DMS114 treated with DMSO at 0.1 percent for 48 hours (cell line): ENCODE measurements at regions not wholly inside any gene's neighbourhood (a gene's known extent, or its start where the extent isn't known, plus 50 kb on each side); places are given as distances from the start of the nearest gene placed in this dataset.
"Not testable (repeated sequence)": the region's sequence is repeated elsewhere in the genome, so short reads cannot be mapped to it uniquely, and the experiment has no call there.

Source experiments
- DNase-seq: peaks from one replicate; lab custom pipeline; 2025; ENCODE audit not compliant: unreplicated experiment; lab: John Stamatoyannopoulos, UW

DNA sequence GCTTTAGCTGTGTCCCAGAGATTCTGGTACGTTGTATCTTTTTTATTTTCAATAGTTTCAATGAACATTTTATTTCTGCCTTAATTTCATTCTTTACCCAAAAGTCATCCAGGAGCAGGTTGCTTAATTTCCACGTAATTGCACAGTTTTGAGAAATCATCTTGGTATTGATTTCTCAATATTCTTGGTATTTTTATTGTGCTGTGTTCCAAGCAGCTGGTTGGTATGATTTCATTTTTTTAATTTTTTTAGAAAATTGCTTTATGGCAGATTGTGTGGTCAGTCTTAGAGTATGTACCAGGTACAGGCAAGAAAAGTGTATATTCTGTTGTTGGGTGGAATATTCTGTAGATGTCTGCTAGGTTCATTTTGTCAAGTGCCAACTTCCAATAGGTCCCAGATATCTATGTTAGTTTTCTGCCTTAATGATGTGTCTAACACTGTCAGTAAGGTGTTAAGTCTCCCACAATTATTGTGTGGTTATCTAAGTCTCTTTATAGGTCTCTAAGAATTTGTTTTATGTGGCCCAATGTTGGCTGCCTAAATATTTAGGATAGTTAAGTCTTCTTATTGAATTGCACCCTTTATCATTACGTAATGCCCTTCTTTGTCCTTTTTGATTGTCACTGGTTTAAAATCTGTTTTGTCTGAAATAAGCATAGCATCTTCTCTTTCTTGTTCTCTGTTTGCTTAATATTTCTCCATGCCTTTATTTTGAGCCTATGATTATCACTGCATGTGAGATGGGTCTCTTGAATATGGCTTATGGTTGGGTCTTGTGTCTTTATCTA is 366.9 kb upstream of the IRAK1BP1 start:
- no peak for DNase-seq

DNA sequence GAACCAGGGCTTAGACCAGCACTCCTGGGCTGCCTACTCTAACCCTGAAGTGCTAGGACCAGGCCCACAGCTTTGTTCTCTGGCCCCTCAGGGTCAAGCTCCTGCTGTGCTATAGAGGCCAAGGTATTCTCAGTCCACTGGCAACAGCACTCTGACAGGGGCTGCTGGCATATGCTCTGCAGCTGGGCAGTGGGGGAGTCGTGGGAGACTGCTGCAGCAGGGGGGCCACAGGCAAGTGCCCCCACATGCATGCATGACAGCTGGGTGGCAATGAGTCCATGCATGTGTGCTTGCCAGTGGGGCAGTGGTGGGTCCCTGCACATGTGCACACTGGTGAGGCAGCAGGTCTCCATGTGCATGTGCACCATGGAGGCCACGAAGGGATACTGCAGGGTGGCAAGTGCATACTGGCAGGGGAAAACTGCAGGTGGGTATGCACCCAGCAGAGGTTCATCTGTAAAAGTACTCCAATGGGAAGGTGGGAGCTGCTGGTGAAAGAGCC is 364.9 kb upstream of the IRAK1BP1 start:
- no peak for DNase-seq

DNA sequence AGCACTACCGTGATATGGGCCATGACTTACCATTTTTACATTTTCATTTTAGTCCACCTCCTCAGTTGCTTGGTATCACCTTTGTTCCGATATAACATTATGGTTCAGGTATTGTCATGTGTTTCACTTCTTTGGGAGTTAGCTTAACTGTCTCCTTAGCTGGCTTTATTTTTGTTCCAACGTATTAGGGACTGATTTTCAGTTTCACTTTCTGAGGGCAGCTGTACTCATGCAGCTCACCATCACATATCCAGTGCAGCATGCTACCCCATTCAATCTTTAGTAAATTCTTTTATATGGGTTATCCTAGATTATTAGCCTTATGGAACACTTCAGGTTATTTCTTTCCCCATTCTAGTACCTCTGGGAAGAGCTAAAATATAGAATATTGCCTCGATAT is 362.2 kb upstream of the IRAK1BP1 start:
- no peak for DNase-seq

DNA sequence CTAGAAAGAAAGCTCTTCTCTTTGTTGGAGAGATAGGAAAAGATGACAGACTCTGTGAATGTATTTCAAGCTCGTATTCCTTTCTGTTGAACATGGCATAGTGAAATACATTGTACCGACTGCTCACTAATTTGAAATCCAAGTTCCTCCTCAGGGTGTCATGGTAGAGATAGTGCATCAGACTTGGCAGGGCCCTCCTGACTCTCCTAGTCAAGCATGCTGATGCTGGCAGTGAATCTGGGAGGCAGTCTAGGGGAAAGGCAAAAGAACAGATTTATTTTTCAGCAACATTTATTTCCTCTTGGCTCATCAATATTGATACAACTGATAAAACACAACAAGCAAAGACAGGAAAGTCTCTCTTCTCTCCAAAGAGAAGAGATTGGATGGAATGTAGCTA is 356.3 kb upstream of the IRAK1BP1 start:
- DNase-seq, result no peak

DNA sequence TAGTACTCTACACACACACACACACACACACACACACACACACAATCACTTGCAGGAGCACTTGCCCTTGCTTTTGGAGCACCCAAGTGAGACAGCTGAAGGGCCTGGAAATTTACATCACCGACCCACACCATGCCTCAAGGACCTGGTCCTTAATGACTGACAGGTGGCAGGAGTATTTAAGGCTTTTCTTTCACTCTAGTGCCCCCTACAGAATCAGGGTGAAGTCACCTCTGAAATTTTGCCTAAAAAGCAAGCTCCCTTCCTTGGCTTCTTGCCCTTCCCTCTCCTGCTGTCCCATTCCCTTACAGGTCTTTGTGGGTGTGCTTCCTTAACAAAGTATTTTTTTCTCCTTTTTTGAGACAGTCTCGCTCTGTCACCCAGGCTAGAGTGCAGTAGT is 353.5 kb upstream of the IRAK1BP1 start:
- DNase-seq, result no peak

DNA sequence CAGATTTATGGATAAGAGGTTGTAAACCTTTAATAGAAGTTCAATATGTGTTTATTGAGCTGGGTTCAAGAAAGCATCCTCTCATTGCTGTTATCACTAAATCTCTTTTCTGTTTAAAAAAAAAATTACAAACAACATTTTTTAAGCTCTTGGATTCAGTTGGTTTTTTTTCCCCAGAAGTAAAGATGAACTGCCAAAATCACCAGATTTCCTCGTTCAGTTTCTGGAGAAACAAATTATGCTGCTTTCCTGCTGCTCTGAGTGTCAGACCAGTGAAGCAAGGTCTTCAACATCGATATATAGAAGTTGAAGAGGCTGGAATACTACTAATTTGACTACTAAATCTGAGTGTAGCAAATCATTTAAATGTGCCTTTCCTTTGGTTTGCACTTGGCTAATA is 352.1 kb upstream of the IRAK1BP1 start:
- no peak for DNase-seq

DNA sequence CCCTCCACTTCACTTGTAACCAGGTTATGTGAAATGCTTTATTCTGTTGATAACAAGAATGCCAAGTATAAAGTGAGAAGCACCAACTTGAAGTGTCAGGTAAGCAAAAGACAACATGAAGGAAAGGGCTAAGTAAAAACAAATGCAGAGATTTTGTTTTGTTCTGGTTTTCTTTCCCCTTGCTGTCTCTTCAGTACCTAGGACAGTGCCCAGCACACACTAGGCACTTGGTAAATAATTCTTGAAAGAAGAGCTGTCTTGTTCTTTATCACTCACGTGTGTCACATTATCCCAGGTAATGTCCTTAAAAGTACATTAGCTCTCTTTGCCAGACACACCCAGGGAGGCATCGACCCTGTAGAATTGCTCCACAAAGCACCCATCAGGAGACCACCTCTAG is 350.0 kb upstream of the IRAK1BP1 start:
- DNase-seq, result no peak

DNA sequence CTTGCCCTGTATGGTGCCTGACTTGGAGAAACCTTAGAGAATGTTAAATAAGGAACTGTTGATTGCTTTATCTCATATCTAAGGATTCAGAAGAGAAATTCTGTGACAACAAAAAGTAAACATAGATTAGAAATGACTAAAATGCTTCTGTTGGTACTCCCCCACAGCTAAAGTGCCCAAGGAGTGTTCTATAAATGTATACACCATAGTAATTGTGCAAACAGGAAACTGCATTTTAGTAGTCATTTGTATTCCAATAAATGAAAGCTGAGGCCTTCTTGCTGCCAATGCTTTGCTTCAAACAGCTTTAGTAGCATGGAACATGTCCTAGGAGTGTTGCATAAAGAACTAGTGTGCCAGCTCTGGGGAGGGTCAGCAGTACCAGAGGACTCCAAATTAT is 343.7 kb upstream of the IRAK1BP1 start:
- no peak for DNase-seq

DNA sequence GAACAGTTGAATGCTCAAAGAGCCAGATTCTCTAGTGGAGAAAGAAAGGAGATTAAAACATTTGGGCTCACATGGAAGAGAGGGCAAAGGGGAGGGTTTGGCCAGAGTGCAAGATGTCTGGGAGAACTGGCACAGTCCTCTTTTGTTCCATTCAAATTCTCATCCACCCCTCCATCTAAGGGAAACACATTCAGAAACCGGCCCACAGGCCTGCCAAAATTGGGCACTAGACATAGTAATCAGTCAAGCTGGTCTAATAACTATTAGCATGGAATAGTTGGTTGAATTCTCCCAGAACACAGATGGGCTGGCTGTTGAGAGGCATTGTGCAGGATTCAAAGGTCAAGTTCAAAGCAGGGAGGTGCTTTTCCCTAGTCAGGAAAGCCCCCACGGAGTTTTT is 341.4 kb upstream of the IRAK1BP1 start:
- DNase-seq, result no peak

DNA sequence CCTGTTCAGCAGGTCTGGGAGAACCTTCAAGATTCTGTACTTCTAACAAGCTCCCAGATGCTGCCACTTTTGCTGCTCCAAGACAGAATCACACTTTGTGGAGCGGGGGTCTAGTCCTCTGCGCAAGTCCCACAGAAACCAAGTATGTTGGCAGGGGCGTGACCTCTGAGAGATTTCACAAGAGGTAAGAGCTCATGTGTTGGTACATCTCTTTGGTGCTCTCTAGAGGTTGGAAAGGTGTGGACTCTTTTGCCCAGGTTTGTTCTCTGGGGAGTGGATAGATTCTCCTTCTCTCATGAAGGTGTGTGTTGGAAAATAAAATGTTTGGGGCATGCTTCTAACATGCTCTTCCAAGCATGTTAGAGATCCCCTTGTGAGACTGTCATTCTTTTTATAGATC is 340.9 kb upstream of the IRAK1BP1 start:
- no peak for DNase-seq

DNA sequence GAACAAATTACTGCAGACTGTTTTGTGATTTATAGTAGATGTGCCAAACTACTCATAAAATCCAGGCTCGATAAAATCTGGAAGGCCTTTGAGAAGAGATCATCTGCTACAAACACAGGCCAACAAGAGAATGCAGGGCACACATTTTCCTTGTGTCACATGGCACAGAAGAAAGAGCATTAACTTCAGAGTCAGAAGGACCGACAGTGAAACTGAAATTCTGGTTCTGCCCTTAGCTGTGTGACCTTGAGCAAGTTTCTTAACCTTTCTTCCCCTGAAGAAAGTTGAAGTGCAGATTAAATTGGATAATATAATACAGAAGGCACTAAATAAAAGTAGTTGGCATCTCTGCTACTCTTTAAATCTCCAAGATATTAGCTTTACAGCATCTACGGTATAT is 338.4 kb upstream of the IRAK1BP1 start:
- no peak for DNase-seq

DNA sequence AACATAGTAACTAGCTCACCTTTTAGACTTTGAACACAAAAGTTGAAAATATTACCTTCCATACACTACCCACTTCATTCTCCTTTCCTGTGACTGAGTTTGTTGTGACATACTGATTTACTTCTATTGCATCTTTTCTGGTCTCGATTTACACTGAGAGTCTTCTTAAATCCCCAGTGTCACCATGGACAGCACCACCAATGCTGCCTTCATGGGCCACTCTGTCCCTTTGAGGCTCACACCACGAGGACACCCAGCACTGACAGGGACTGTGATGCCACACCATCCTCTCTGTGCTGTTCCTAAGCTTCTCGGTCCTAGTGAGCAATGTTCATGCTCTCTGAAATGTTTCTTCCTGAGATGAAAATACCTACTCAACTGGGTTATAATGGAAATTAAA is 337.1 kb upstream of the IRAK1BP1 start:
- no peak for DNase-seq

DNA sequence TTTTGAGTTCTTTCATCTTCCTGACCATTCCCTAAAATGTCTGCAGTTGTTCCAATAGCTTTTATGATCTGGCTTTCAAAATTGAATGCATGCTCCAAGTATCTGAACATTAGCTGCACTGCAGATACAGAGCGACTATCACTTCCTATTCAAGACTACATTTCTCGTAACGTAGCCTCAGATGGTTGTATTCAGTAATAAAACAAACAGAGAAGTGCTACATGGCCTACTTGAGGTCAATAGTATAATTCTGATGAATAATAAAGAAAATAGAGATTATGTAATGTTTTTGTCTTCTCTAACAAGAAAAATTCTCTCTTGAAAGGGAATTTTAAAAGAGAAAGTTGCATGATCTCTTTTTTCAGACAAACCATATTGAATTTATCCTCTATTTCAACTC is 333.9 kb upstream of the IRAK1BP1 start:
- DNase-seq, result no peak

DNA sequence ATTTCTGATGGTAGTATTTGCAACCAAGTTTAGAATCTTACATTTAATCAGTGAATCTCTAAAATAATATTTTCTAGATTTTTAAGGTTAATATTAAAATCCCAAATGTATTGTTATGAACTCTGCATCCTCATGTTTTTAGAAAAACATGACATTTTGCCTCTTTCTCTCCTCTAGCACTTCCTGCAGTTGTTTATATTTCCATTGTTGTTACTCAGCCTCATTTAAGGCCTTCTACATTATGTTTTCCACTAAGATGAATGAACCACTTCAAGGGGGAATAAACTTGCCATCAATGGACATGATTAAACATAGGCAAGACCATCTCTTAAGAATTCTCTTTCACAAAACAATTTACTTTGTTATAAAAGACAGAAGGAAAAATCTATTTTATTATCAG is 333.5 kb upstream of the IRAK1BP1 start:
- DNase-seq, result no peak

DNA sequence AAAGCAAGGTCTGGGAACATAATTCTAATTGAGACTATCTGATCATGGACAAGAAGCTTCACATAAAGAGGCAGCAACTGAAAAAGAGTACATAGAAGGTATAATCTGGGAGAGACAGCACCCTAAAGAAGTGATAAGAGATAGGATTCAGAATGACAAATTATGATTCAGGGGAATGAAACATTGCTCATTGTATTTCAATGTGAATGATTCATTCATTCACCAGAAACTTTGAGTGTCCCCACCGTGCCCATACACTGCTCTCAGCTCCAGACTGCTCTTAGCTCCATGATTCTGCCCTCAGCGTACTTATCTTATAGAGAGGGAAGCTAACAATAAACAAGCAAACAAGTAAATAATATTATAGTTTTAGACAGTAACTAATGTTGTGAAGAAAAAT is 329.3 kb upstream of the IRAK1BP1 start:
- DNase-seq, result no peak

DNA sequence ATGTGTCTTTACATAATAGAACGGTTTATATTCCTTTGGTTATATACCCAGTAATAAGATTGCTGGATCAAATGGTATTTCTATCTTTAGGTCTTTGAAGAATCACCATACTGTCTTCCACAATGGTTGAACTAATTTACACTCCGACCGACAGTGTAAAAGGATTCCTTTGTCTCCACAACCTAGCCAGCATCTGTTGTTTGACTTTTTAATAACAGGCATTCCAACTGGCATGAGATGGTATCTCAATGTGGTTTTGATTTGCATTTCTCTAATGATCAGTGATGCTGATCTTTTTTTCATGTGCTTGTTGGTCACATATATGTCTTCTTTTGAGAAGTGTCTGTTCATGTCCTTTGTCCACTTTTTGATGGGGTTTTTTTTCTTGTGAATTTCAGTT is 319.7 kb upstream of the IRAK1BP1 start:
- not testable (repeated sequence) for DNase-seq

DNA sequence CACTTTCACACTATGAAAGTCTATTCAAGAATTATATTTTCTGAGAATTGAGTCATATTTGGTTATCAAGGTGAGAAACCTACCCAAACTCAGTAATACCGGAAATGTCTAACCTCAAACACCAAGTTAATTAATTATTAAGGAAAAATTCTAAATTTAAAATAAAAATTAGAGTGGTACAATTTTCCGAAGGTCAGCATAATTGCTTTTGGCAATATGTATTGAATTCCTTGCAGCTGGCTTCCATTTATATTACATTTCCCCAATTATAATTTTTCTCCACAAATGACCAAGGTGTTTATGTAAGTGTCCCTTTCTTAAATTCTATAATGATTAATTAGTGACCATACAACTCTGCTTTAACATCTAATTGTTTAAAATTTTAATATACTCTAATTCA is 316.0 kb upstream of the IRAK1BP1 start:
- DNase-seq, result no peak

DNA sequence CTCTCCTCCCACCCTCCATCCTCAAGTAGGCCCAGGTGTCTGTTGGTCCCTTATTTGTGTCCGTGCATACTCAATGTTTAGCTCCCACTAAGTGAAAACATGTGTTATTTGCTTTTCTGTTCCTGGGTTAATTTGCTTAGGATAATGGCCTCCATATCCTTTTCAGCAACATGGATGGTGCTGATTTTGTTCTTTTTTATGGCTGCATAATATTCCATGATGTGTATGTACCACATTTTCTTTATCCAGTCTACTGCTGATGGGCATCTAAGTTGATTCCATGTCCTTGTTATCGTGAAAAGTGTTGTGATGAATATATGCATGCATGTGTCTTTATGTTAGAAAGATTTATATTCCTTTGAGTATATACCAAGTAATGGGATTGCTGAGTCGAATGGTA is 314.9 kb upstream of the IRAK1BP1 start:
- DNase-seq, result no peak

DNA sequence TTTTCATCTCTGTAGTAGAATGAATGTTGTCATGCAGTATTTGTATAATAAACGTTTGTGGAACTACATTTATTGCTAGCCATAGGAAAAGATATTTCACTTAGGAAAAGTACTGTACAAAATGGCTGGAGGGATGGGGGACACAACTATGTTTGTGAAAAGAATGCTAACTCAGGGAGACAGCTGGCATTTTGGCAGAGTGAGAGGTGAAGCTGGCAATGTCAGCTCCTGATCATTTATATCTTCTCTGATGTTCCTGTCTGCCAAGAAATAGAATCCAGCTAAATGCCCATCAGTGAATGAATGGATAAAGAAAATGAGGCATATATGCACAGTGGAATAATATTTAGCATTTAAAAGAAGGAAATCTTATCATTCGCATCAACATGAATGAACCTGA is 313.0 kb upstream of the IRAK1BP1 start:
- no peak for DNase-seq

DNA sequence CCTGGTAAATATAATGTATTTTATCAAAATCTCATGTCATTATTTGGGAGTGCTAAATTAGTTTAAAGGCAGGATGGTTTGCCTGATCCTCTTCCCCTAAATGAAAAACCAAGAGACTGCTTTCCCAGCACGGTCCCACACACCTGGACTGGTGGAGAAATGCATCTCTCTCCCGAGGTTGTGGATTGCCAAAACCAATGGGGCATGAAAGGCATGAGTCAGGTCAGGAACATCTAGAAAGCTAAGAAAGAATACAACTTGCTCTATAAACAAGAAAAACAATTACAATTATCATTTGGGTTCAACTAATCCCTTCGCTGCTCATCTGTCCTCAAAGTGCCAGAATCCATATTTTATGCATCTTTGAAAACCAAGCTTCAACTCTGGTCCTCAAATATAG is 308.3 kb upstream of the IRAK1BP1 start:
- DNase-seq, result no peak

DNA sequence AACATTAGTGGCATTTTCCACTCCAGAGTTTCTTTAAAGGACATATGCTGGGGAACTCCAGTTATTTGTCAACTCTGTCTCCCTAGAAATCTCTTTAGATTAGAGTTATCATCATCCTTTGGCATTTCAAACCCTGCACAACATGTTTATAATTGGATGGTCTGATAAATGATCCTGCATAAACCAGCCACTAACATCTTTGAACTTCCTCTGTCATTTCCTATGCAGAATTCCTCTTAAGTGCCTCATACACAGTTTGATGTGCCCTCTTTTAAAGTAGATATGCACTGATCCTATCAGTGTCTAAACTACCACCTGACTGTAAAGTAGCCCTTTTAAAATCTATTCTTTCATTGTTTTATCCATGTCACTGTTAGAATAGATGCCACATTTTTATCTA is 306.3 kb upstream of the IRAK1BP1 start:
- no peak for DNase-seq

DNA sequence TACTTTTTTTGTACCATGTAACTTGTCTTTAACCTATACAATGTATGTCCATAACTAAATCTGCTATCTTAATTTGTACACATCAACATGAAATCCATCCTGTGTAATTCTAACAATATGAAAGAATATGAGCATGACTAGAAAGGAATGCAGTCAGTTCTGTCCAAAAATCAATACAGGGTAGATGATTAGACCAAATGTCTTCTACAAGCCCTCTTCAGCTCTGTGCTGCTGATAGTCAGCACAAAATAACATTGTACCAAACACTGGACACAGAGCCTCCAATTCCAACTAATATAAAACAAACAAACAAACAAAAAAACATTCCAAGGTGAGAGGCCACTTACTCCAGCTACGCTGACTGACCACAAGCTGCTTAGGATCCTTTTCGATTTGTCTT is 301.4 kb upstream of the IRAK1BP1 start:
- no peak for DNase-seq

DNA sequence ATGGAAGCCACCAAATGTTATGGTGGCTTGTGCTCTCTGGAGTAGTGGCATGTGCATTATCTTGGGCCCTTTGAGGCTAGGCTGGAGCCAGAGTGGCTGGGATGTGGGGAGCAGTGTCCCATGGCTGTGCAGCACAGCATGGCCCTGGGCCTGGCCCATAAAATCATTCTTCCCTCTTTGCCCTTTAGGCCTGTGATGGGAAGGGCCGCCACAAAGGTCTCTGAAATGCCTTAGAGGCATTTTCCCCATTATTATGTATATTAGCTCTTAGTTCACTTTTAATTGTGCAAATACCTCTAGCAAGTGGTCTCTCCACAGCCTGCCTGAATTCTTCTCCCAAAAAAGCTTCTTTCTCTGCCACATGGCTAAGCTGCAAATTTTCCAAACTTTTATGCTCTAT is 297.3 kb upstream of the IRAK1BP1 start:
- no peak for DNase-seq
